CD4-positive, alpha-beta T cell treated with Interleukin-1 beta for 1 hour (primary cell): ENCODE measurements at regions not wholly inside any gene's neighbourhood (a gene's known extent, or its start where the extent isn't known, plus 50 kb on each side); places are given as distances from the start of the nearest gene placed in this dataset.
"Not testable (repeated sequence)": the region's sequence is repeated elsewhere in the genome, so short reads cannot be mapped to it uniquely, and the experiment has no call there.

ENCODE experiments used
- DNase-seq, 2 donors: peaks; one replicate each; pipeline ENCODE4 v3.0.0-alpha.2; 2020 to 2022

- no peak for DNase-seq
Measured at GRCh38 chr12:67045650-67046049, 223.5 kb upstream of the CAND1 start.

GRCh38 chr12:67046062-67046461 is 223.1 kb upstream of the CAND1 start:
- no peak for DNase-seq

- no peak for DNase-seq
Measured at GRCh38 chr12:67047634-67048033, 221.5 kb upstream of the CAND1 start.

DNA sequence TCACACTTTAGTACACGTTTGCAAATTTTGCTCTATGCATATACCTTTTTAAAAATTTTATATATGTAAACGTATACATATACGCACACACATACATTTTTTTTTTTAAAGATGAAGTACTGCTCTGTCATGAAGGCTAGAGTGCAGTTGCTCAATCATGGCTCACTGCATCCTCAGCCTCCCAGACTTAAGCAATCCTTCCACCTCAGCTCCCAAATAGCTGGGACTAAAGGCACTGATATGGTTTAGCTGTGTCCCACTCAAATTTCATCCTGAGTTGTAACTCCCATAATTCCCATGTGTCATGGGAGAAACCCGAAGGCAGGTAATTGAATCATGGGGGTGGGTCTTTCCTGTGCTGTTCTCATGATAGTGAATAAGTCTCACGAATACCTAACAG is 220.8 kb upstream of the CAND1 start:
- no peak for DNase-seq

DNA sequence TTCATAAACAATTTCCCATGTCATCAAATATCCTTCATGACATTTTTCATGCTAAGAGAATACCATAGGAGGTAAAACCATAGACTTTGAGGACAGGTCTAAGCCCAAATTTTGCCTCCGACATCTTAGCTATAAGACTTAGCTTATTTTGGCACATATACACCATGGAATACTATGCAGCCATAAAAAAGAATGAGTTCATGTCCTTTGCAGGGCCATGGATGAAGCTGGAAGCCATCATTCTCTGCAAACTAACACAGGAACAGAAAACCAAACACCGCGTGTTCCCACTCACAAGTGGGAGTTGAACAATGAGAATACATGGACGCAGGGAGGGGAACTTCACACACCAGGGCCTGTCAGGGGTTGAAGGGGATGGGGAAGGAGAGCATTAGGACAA is 220.0 kb upstream of the CAND1 start:
- not testable (repeated sequence) for DNase-seq

DNA sequence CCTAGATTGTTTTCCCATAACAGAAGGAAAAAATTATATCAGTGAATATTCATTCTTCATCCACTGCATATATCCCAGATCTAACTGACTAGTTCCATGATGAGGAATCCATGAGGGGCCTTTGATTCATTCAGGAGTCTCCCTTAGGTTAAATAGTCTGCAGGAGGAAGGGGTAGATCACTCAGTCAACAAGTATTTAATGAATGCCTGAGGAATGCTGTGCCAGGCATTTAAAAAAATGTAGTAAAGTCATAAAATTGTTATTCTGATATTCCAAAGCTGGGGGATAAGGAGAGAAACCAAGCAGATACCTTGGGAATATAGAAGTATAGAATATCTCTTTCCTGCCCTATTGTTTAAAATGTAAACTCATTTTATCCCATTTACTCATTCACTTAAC is 216.2 kb upstream of the CAND1 start:
- no peak for DNase-seq

GRCh38 chr12:67056329-67056728 is 212.8 kb upstream of the CAND1 start:
- no peak for DNase-seq

DNA sequence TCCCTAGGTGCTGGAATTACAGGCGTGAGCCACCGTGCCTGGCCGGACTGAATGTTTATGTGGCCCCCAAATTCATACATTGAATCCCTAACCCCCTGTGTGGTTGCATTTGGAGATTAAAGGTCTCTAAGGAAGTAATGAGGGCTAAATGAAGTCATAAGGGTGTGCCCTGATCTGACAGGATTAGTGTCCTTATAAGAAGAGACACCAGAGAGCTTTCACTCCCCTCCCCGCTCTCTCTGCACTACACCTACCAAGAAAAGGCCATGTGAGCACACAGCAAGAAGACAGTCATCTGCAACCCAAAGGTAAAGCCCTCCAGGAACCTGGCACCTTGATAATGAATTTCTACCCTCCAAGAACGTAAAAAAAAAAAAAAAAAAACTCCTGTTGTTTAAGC is 212.1 kb upstream of the CAND1 start:
- DNase-seq, result no peak

DNA sequence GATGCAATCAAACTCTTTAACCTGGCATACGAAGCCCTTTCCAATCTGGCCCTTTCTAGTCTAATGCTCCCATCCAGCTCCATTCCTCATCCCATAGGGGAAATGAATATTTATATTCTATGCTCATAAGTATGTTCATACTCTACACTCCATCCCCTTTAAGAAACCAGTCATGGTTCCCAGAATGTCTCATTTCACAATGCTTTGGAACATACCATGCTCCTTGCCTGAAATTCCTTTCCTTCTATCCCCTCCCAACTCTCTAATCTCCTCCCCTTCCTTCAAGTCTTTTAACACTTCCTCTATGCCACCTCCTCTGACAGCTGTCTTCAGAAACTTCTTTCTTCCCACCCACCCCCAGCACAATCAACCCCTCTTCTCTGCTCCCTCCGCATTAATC is 207.0 kb upstream of the CAND1 start:
- no peak for DNase-seq

- no peak for DNase-seq
Measured at GRCh38 chr12:67067453-67068203, 201.5 kb upstream of the CAND1 start.

DNA sequence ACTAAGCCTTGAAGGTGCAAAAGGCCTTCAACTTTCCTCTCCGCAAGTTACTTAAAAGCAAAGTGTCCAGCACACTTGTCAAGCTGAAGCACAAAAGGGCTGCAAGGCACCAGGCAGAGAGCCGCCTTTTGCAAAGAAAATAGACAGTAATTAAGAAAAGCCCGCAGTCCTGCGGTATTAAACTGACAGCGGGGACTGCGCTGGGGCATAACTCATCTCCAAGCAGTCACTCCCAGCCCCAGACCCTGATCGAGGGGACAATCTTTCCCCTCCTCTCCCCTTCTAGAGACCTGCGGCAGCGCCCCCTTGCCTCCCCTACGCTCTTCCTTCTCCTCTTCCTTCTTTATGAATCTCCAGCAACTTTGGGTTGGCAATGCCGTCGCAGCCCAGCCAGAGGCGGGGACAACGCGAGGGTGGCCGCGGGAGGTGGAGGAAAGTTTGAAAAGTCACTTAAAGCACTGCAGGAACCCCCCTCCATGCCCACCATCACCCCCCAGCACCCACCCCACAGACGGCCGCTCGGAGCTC is 200.9 kb upstream of the CAND1 start:
- DNase-seq, result no peak

GRCh38 chr12:67068761-67069450 is 200.3 kb upstream of the CAND1 start:
- peak; percentile 22 to 26 for DNase-seq

DNA sequence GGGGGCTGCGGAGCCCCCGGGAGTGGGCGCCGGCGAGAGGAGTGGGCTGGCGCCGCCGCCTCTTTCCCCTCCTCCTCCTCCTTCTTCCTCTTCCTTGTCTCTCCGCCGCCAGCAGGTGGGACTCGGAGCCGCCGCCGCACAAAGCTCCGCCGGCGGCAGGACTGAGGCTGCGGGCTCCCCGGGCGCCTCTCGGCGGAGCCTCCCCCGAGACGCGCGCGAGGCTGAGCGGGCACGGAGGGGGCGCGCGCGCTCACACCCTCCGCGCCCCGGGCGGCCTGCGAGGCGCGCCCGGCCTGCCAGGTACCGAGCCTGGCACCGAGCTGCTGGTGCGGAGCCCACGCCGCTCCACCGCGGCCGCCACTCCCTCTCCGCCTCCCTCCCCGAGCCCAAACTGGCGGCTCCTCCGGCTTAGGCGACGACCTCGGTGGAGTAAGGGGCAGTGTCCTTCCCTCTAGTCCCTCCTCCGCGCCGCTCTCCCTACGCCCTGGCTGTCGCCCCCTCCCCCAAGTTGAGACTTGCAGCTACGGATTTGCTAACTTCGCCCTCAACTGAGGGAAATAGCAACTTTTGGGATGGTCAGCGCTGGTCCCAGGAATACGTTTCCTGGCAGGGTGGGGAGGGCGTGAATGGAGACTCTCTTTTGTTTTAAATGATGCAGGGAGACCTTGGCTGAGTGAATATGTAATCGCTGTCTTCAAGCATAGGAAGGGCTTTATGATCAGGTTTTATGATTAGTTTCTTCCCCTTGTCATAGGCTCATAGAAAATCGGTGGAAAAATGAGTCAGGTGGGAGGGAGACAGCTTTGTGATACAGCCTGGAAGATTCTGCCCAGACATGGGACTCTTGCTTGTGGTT is 199.5 kb upstream of the CAND1 start:
- DNase-seq, result peak; percentile 35 to 45

DNA sequence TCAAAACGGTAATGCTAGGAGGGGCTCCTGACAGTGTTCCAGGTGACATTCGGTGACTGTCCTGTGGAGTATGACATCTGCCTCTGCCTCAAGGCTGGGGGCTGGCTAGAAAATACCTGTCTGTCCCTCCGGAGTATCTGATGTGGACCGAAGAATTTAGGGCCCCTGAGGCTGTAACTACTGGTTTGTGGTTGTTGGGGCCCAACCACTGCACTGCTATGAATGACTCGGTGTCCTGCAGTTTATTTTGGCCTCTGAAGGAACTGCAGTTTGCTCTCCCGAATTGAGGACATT is 198.9 kb upstream of the CAND1 start:
- DNase-seq, result no peak

- DNase-seq, result no peak
Measured at GRCh38 chr12:67070604-67071003, 198.6 kb upstream of the CAND1 start.

- DNase-seq, result not testable (repeated sequence)
Measured at GRCh38 chr12:67072281-67072680, 196.9 kb upstream of the CAND1 start.

DNA sequence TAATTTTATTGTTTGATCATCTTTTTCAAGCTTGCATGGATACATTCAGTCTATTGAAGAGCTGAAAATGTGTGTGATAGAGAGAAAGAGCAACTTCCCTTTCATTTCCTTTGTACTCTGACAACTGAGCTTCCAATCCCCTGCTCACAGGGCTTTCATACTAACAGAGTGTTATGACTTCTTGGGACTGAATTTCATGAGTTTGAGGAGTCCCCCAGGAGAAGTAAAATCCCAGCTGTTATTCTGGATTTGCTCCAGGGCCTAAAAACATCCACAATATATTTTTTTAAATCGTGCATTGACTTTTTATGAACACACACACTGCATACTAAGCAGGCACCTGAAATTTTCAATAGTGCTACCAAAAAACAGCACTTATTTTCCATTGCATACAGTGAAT is 195.8 kb upstream of the CAND1 start:
- DNase-seq, result no peak

DNA sequence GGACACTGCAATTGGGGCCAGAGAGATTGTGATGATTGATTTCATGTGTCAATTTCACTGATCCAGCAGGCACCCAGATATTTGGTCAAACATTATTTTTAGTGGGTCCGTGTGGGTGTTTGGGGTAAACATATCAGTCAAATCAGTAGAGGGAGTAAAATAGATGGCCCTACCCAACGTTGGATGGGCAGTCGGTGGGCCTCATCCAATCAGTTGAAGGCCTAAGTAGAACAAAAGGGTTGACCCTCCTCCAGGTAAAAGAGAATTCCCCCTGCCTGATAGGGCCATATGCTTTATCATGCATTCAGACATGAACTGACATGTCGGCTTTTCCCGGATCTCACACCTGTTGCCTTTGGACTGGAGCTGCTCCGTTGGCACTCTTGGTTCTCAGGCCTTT is 195.1 kb upstream of the CAND1 start:
- DNase-seq, result no peak

- no peak for DNase-seq
Measured at GRCh38 chr12:67077617-67078016, 191.5 kb upstream of the CAND1 start.

DNA sequence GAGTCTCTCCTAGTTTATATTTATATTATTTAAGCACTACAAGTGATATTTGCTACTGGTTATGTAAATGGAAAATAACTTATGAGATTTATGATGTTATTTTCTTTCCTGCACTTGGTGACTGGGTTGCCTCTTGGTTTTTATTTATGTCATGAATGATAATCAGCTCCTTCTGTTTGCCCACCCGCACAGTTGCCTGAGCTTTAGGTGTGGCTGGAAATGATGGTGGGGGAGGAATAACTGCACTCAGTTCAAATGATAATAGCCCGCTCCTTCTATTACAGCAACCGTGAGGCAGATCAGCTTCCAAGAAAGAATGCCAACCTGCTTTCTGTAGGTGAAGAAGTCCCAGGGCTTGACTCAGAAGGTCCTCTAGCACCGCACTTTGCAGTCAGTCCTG is 190.2 kb upstream of the CAND1 start:
- DNase-seq, result no peak

DNA sequence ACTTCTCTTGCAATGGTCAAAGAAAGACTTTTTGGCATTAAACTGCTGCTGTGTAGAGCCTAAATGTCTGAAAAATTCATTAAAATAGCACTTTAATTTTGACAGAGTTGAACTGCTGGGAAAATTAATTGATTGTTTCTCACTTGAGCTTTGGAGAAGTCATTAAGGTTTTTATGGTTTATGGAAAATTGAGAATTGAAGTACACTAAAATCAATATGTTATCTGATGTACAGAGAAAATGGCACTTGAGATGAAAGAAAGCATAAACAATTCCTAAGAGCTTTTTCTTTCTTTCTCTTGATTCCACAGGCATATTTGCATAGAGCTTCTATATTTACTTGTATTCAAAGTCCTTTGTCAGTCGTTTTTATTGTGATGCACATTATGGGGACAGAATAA is 188.5 kb upstream of the CAND1 start:
- DNase-seq, result no peak

- DNase-seq, result no peak
Measured at GRCh38 chr12:67082221-67082620, 186.9 kb upstream of the CAND1 start.

GRCh38 chr12:67085699-67086098 is 183.5 kb upstream of the CAND1 start:
- DNase-seq, result no peak

- no peak for DNase-seq
Measured at GRCh38 chr12:67086116-67086515, 183.0 kb upstream of the CAND1 start.
